ENCODE measurements at regions not wholly inside any gene's neighbourhood (a gene's known extent, or its start where the extent isn't known, plus 50 kb on each side); places are given as distances from the start of the nearest gene placed in this dataset.

- TF ChIP-seq NFIC (IDR thresholded peaks at IDR 0.05) (no peak), YY1 (IDR thresholded peaks at IDR 0.05; ENCODE audit: low read depth) (no peak), CREB1 (IDR thresholded peaks at IDR 0.05; ENCODE audit: low read depth) (no peak), TAF1 (IDR thresholded peaks at IDR 0.05; ENCODE audit: low read depth) (no peak), TCF12 (IDR thresholded peaks at IDR 0.05; ENCODE audit: low read depth) (no peak), CEBPB (IDR thresholded peaks at IDR 0.05) (no peak), MAX (IDR thresholded peaks at IDR 0.05) (no peak), ZBTB7A (IDR thresholded peaks at IDR 0.05; ENCODE audit: low read depth) (no peak), USF1 (IDR thresholded peaks at IDR 0.05) (no peak), EGR1 (IDR thresholded peaks at IDR 0.05) (no peak), TEAD4 (IDR thresholded peaks at IDR 0.05) (no peak), RAD21 (IDR thresholded peaks at IDR 0.05; ENCODE audit: low read depth) (no peak), FOXM1 (IDR thresholded peaks at IDR 0.05; ENCODE audit: borderline replicate concordance, low read depth) (no peak), REST (IDR thresholded peaks at IDR 0.05; ENCODE audit: low read depth) (no peak)
Observed at GRCh38 chr15:91473894-91474545, 374.0 kb downstream of the SV2B start.

GRCh38 chr15:91476861-91477260 is 376.6 kb upstream of the SLCO3A1 start:
- no peak for TF ChIP-seq FOXM1 (IDR thresholded peaks at IDR 0.05; ENCODE audit: borderline replicate concordance, low read depth)
- TF ChIP-seq CREB1 (IDR thresholded peaks at IDR 0.05; ENCODE audit: low read depth) = no peak
- no peak for TF ChIP-seq YY1 (IDR thresholded peaks at IDR 0.05; ENCODE audit: low read depth)
- no peak for TF ChIP-seq TAF1 (IDR thresholded peaks at IDR 0.05; ENCODE audit: low read depth)
- no peak for TF ChIP-seq TEAD4 (IDR thresholded peaks at IDR 0.05)
- no peak for TF ChIP-seq NFIC (IDR thresholded peaks at IDR 0.05)
- no peak for TF ChIP-seq TCF12 (IDR thresholded peaks at IDR 0.05; ENCODE audit: low read depth)
- TF ChIP-seq RAD21 (IDR thresholded peaks at IDR 0.05; ENCODE audit: low read depth) = no peak
- no peak for TF ChIP-seq USF1 (IDR thresholded peaks at IDR 0.05)
- no peak for TF ChIP-seq EGR1 (IDR thresholded peaks at IDR 0.05)
- TF ChIP-seq CEBPB (IDR thresholded peaks at IDR 0.05) = no peak
- TF ChIP-seq MAX (IDR thresholded peaks at IDR 0.05) = no peak
- TF ChIP-seq ZBTB7A (IDR thresholded peaks at IDR 0.05; ENCODE audit: low read depth) = no peak
- TF ChIP-seq REST (IDR thresholded peaks at IDR 0.05; ENCODE audit: low read depth) = no peak
- TF ChIP-seq EP300 (IDR thresholded peaks at IDR 0.05; ENCODE audit: borderline replicate concordance) = no peak

- TF ChIP-seq TAF1 (IDR thresholded peaks at IDR 0.05; ENCODE audit: low read depth) (no peak), REST (IDR thresholded peaks at IDR 0.05; ENCODE audit: low read depth) (no peak), TCF12 (IDR thresholded peaks at IDR 0.05; ENCODE audit: low read depth) (no peak), EGR1 (IDR thresholded peaks at IDR 0.05) (no peak), FOXM1 (IDR thresholded peaks at IDR 0.05; ENCODE audit: borderline replicate concordance, low read depth) (no peak)
Observed at GRCh38 chr15:91478717-91479191, 374.8 kb upstream of the SLCO3A1 start.

- no peak for TF ChIP-seq MAX (IDR thresholded peaks at IDR 0.05)
- no peak for TF ChIP-seq YY1 (IDR thresholded peaks at IDR 0.05; ENCODE audit: low read depth)
- no peak for TF ChIP-seq CEBPB (IDR thresholded peaks at IDR 0.05)
Observed at GRCh38 chr15:91480426-91480825, 373.1 kb upstream of the SLCO3A1 start.
